HEK293 (cell line): ENCODE measurements at regions not wholly inside any gene's neighbourhood (a gene's known extent, or its start where the extent isn't known, plus 50 kb on each side); places are given as distances from the start of the nearest gene placed in this dataset.
A peak's percentile ranks its signal among the peaks of the same experiment; 100 is the strongest.

Experiments
- SP2 ChIP-seq: fragments of 450-650 bp; formaldehyde crosslinking; IDR thresholded peaks from 2 replicates; pipeline ENCODE4 v1.5.1; 2016; ENCODE audit warnings: missing biosample characterization, missing genetic modification characterization
- ZNF292 ChIP-seq: fragments of 450-650 bp; formaldehyde crosslinking; IDR thresholded peaks from 2 replicates; pipeline ENCODE4 v1.5.1; 2016; ENCODE audit warnings: low read depth, missing biosample characterization, missing genetic modification characterization, borderline replicate concordance
- TF ChIP-seq, protein P1 (sequence below): fragments of 450-650 bp; formaldehyde crosslinking; IDR thresholded peaks from 2 replicates; pipeline ENCODE4 v1.5.1; 2016; ENCODE audit warnings: missing biosample characterization, missing genetic modification characterization
- TF ChIP-seq, protein P2 (sequence below): fragments of 450-650 bp; formaldehyde crosslinking; IDR thresholded peaks from 2 replicates; pipeline ENCODE4 v1.5.1; 2016; ENCODE audit warnings: missing biosample characterization, missing genetic modification characterization
- TF ChIP-seq, protein P3 (sequence below): fragments of 450-650 bp; formaldehyde crosslinking; IDR thresholded peaks from 2 replicates; pipeline ENCODE4 v1.5.1; 2016; ENCODE audit warnings: missing biosample characterization, missing genetic modification characterization

DNA sequence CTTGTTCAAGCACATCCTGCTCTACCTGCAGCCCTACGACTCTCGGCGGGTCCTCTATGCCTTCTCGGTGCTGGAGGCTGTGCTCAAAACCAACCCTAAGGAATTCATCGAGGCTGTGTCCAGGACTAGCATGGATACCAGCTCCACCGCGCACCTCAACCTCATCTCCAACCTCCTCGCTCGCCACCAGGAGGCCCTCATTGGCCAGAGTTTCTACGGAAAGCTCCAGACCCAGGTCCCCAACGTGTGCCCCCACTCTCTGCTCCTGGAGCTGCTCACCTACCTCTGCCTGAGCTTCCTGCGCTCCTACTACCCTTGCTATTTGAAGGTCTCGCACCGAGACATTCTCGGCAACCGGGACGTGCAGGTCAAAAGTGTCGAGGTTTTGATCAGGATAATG, 74.3 kb upstream of the MORC3 start:
- TF ChIP-seq, protein P1, sequence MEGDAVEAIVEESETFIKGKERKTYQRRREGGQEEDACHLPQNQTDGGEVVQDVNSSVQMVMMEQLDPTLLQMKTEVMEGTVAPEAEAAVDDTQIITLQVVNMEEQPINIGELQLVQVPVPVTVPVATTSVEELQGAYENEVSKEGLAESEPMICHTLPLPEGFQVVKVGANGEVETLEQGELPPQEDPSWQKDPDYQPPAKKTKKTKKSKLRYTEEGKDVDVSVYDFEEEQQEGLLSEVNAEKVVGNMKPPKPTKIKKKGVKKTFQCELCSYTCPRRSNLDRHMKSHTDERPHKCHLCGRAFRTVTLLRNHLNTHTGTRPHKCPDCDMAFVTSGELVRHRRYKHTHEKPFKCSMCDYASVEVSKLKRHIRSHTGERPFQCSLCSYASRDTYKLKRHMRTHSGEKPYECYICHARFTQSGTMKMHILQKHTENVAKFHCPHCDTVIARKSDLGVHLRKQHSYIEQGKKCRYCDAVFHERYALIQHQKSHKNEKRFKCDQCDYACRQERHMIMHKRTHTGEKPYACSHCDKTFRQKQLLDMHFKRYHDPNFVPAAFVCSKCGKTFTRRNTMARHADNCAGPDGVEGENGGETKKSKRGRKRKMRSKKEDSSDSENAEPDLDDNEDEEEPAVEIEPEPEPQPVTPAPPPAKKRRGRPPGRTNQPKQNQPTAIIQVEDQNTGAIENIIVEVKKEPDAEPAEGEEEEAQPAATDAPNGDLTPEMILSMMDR, result 0 out of 2 replicates have a peak, but pooled peaks have one; percentile 11
- TF ChIP-seq ZNF292 (tag by site-specific recombination), result no peak
- TF ChIP-seq SP2 (tag by site-specific recombination), result no peak
- TF ChIP-seq, protein P2, sequence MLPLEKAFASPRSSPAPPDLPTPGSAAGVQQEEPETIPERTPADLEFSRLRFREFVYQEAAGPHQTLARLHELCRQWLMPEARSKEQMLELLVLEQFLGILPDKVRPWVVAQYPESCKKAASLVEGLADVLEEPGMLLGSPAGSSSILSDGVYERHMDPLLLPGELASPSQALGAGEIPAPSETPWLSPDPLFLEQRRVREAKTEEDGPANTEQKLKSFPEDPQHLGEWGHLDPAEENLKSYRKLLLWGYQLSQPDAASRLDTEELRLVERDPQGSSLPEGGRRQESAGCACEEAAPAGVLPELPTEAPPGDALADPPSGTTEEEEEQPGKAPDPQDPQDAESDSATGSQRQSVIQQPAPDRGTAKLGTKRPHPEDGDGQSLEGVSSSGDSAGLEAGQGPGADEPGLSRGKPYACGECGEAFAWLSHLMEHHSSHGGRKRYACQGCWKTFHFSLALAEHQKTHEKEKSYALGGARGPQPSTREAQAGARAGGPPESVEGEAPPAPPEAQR (tag by site-specific recombination), result no peak
- TF ChIP-seq, protein P3, sequence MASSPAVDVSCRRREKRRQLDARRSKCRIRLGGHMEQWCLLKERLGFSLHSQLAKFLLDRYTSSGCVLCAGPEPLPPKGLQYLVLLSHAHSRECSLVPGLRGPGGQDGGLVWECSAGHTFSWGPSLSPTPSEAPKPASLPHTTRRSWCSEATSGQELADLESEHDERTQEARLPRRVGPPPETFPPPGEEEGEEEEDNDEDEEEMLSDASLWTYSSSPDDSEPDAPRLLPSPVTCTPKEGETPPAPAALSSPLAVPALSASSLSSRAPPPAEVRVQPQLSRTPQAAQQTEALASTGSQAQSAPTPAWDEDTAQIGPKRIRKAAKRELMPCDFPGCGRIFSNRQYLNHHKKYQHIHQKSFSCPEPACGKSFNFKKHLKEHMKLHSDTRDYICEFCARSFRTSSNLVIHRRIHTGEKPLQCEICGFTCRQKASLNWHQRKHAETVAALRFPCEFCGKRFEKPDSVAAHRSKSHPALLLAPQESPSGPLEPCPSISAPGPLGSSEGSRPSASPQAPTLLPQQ (tag by site-specific recombination), result no peak
